Right lobe of liver (tissue), 6 donors: ENCODE measurements at regions not wholly inside any gene's neighbourhood (a gene's known extent, or its start where the extent isn't known, plus 50 kb on each side); places are given as distances from the start of the nearest gene placed in this dataset.

Experiments
- ATAC-seq, 4 donors: fragments of 200-7000 bp; cut with Tn5 transposase; one replicate each; pipeline ENCODE4 v1.9.1; 2020; ENCODE audit warnings: mild to moderate bottlenecking in 4 of 4, moderate library complexity in 4 of 4
- DNase-seq, 3 donors: peaks; one replicate each; pipeline ENCODE4 v3.0.0-alpha.2; 2020
- H3K27ac ChIP-seq, 3 donors: fragments of 200-600 bp; one replicate each; pipeline ENCODE4 v1.8.0; 2022
- H3K27me3 ChIP-seq, 2 donors: fragments of 200-600 bp; one replicate each; pipeline ENCODE4 v1.8.0; 2022
- H3K36me3 ChIP-seq, 4 donors: fragments of 200-600 bp; sonication (generic) in 1 of 4; one replicate each; pipeline versions ENCODE4 v1.5.1 to v1.8.0; 2017 to 2022; ENCODE audit warnings: control low read depth in 1 of 4
- H3K4me1 ChIP-seq, 4 donors: fragments of 200-600 bp; sonication (generic) in 1 of 4; one replicate each; pipeline versions ENCODE4 v1.5.1 to v1.8.0; 2017 to 2022; ENCODE audit warnings: control low read depth in 1 of 4
- H3K4me3 ChIP-seq, 3 donors: fragments of 200-600 bp; one replicate each; pipeline ENCODE4 v1.8.0; 2022
- H3K9me3 ChIP-seq, 4 donors: fragments of 200-600 bp; sonication (generic) in 1 of 4; one replicate each; pipeline versions ENCODE4 v1.5.1 to v1.8.0; 2017 to 2022; ENCODE audit warnings: control low read depth in 1 of 4
- POLR2A ChIP-seq: fragments of 450-650 bp; IDR thresholded peaks from one replicate; pipeline ENCODE4 v1.6.1; 2017; ENCODE audit warnings: antibody characterized with exemption, mild to moderate bottlenecking
- WGBS: methylation state at CpG from one replicate; pipeline ENCODE4 v1.1.6; 2018; ENCODE audit warnings: low coverage, low lambda C conversion rate; ENCODE audit not compliant: insufficient coverage; ENCODE audit errors: missing lambda C conversion rate; 5-methylcytosine and 5-hydroxymethylcytosine counted together
- intact Hi-C, 2 donors: fragments of 100-400 bp; cut with DNase I; formaldehyde crosslinking; loops; one replicate each; pipeline versions ENCODE4 v1.11.2 to v1.14.1; 2022
- TF ChIP-seq, protein P1 (sequence below), 4 donors: fragments of 200-600 bp in 3 of 4; fragments of 450-650 bp in 1 of 4; IDR thresholded peaks; one replicate each; pipeline versions ENCODE4 v1.5.1 to v1.8.0; 2016 to 2022; ENCODE audit warnings: antibody characterized with exemption in 4 of 4, mild to moderate bottlenecking in 2 of 4
- donor health status: DM: no; HTN: yes; CAD: no.
- donor health status: DM: no; HTN: no; CAD: no.
- donor health status: DM: no; HTN: no; CAD: no.
- donor health status: DM: no; HTN: yes; CAD: no.
- donor health status: DM: no; HTN: yes; CAD: no.

DNA sequence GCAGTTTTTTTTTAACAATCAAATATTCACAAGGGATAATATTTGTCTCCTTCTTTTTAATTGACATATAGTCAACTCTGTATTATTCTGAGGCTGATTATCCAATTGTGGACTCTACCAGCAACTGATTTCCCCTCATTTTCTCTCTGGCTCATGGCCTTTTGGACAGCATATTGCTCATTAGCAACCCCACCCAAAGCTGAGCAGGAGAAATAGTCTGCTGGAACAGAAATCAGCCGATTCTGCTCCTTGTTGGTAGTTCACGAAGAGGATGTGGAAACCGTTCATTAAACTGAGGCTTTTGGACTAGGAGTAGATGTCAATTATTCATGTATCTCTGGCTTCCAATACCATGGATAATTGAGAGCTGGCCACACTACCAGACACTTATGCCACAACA lies 428.4 kb upstream of the INTU start:
- ATAC-seq = no peak
- WGBS = 50% methylated on average over 3 of the region's 3 CpGs

DNA sequence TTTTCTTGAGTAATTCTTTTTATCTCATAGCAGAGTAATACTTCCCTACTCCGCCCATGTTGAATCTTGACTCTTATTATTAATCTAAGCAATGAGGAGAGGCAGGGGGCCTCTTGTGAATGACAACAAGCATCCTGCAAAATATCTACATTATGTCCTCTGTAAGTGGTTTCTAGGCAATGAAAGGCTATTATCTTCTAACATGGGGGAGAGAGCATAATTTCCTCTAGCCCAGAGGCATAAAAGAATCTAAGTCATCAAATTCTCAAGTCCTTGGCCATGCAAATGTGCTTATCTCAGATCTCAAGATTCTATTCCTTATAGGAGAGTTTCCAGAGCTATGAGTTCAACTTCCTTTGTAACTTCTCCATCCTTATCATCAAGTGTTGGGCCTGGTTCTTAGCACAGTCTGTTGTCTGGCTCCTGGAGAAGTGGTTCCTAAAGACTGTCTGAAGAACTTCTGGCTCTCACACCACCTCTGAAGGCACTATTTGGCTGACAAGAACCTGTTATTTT lies 423.1 kb upstream of the INTU start:
- Histone ChIP-seq H3K27me3 (no peaks in the 10 kb centered on the region), H3K36me3 (no peaks in the 10 kb centered on the region), H3K4me1 (no peaks in the 10 kb centered on the region), H3K9me3 (no peaks in the 10 kb centered on the region), H3K27ac (no peak overlapping the region), H3K4me3 (no peak overlapping the region)
- no peak for ATAC-seq
- 13% methylated on average over 1 of the region's 1 CpG for WGBS
- TF ChIP-seq, protein P1, sequence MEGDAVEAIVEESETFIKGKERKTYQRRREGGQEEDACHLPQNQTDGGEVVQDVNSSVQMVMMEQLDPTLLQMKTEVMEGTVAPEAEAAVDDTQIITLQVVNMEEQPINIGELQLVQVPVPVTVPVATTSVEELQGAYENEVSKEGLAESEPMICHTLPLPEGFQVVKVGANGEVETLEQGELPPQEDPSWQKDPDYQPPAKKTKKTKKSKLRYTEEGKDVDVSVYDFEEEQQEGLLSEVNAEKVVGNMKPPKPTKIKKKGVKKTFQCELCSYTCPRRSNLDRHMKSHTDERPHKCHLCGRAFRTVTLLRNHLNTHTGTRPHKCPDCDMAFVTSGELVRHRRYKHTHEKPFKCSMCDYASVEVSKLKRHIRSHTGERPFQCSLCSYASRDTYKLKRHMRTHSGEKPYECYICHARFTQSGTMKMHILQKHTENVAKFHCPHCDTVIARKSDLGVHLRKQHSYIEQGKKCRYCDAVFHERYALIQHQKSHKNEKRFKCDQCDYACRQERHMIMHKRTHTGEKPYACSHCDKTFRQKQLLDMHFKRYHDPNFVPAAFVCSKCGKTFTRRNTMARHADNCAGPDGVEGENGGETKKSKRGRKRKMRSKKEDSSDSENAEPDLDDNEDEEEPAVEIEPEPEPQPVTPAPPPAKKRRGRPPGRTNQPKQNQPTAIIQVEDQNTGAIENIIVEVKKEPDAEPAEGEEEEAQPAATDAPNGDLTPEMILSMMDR (IDR thresholded peaks at IDR 0.05) = no peak
- intact Hi-C loops = no loop called here
- no peak for DNase-seq

More for the DNA sequence above, 428.4 kb upstream of the INTU start:
- no peak for DNase-seq
- Histone ChIP-seq H3K27ac (no peak overlapping the region), H3K4me1 (no peaks in the 10 kb centered on the region), H3K9me3 (no peaks in the 10 kb centered on the region), H3K36me3 (no peaks in the 10 kb centered on the region), H3K4me3 (no peak overlapping the region), H3K27me3 (no peaks in the 10 kb centered on the region)
- intact Hi-C loops = no loop called here
- TF ChIP-seq POLR2A = no peak
- TF ChIP-seq, protein P1 (IDR thresholded peaks at IDR 0.05) = no peak

DNA sequence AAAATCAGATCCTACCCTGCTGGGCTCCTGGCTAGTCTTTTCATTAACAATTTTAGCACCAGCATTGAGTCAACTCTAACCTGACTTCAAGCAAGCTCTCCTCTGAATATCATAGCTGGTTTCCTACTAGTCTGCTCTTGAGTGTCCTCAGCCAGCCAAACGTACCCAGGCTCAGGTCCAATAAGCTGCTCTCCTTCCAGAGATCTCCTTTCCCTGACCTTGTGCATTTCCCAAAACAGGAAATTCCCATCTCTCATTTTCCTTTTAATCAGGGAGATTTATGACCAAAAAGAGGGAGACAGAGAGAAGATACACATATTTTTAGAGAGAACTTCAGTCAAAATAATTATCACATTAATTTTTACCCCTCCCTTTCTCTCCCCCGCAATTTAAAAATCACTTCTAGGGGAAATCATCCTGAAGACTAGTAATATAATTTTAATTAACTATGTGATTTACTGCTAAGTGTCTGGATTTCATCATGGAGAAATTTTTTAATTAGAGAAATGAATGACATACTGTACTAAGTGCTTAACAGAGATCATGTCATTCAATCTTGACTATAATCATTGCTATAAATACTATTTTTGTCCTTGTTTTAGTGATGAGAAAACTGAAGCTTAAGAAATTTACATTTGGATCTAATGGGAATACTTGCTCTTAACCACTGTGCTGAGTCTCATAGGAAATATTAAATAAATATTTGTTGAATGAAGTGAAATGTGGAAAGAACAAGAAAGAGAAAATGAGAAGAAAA lies 421.7 kb upstream of the INTU start:
- H3K4me3 ChIP-seq = no peak overlapping the region
- intact Hi-C loops = no loop called here
- H3K27me3 ChIP-seq = no peaks in the 10 kb centered on the region
- 23% methylated on average over 2 of the region's 2 CpGs for WGBS
- H3K9me3 ChIP-seq = no peaks in the 10 kb centered on the region
- H3K36me3 ChIP-seq = no peaks in the 10 kb centered on the region
- TF ChIP-seq POLR2A = no peak
- TF ChIP-seq, protein P1 (IDR thresholded peaks at IDR 0.05) = no peak
- H3K27ac ChIP-seq = peak overlapping the region in 1 of 3 donors; percentile 21
- ATAC-seq = peak; percentile 47 to 76 (median 58)
- no peak for DNase-seq
- H3K4me1 ChIP-seq = no peaks in the 10 kb centered on the region

DNA sequence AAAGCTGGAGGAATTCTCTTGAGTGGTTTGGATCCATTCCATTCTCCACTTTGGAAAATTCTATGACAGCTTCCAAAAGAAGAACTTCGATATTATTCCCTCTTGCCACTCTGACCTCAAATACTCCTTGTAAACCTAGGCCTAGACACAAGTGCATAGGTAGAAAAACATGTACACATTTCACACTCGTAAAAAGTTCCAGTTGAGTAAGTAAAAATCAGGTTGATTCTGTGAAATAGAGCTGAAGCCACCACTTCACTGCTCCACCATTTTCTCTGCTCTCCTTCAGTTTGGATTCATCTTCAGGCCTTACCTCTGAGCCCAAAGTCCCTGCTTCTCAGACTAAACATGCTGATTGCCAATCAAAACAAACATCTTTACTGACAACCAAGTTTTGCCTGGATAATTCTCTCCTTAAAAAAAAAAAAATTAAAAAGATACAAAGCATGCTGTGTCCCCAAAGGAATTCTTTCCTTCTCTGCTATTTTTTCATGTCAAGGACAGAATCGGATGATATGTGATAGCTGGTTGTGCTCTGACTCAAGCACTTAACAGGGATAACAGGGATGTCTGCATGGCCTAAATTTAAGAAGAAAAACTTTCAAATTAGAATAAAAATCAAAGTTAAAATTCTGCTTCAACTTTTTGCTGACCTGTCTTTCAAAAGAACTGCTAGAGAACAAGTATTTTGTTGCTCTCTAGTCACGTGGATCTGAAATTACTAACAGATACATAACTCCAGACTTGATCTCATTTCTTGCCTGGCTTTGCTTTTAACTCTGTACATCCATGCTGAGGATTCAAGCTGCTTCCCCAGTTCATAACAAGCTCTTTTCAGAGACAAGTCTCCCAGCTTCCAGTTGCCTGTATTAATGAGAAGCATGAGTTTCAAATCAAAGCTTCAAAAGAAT lies 420.9 kb upstream of the INTU start:
- intact Hi-C loops = no loop called here
- no peak for ATAC-seq
- H3K4me1 ChIP-seq = no peaks in the 10 kb centered on the region
- no peak overlapping the region for H3K4me3 ChIP-seq
- H3K27ac ChIP-seq = peak overlapping the region in 1 of 3 donors; percentile 21
- no peak for TF ChIP-seq POLR2A
- TF ChIP-seq, protein P1 (IDR thresholded peaks at IDR 0.05) = no peak
- DNase-seq = no peak
- no peaks in the 10 kb centered on the region for H3K9me3 ChIP-seq
- no peaks in the 10 kb centered on the region for H3K27me3 ChIP-seq
- H3K36me3 ChIP-seq = no peaks in the 10 kb centered on the region
- WGBS = 22% methylated on average over 4 of the region's 4 CpGs
